ENCODE measurements at regions not wholly inside any gene's neighbourhood (a gene's known extent, or its start where the extent isn't known, plus 50 kb on each side); places are given as distances from the start of the nearest gene placed in this dataset.

DNA sequence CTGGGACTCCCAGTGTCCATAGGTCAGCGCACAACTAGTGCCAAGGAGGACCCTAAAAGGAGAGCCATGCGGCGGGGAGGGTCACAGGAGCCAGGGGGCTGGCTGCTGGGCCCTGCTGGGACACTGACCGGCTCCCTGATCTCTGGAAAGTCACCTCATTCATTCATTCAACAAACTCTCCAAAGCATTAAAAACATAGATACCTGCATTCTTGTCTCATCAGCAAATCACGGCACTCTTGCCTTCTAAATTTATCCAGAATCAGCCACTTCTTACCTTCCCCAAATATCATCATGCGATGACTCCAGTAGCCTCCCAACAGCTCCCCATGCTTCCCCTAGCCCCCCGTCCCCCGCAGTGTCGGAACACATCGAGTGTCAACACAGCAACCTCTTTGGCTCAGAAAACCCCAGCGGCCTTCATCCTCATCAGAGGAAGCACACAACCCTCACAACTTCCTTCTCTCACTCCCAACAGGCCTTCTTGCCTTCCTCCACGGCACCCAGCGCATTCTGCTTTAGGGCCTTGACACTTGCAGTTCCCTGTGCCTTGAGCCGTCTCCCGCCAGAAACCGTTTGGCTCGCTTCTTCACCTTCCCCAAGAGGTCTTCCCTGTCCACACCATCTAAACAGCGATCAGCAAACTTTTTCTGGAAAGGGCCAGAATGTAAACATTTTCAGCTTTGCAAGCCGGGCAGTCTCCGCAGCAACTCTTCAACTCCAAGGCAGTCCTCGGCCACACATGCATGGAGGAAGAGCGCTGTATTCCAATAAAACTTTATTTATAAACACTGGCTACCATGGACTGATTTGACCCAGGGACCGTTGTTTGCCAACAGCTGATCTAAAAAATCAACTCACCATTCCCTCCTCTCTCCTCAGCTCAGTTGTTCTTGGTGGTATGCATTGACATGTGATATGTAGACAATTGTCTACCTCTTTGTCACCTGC is 119.5 kb upstream of the TNRC6C start:
- H3K4me3 ChIP-seq (ENCODE audit: low read depth, low read length): no peak overlapping the region
- CTCF ChIA-PET: interaction anchor here (0.6 to 1.1 kb wide), 2 partner anchors 24 to 36 kb away, joined by 3 to 4 read pairs; no protein-coding TSS in a partner anchor
- H3K27ac ChIP-seq (ENCODE audit: extremely low read depth, low read depth, low read length): no peak overlapping the region
- H3K36me3 ChIP-seq (ENCODE audit: control insufficient read depth in 2 of 2, insufficient read depth in 1 of 2, low read length in 2 of 2): no peaks in the 10 kb centered on the region
- POLR2A ChIA-PET: interaction anchor here (1.5 kb wide), 1 partner anchor 119 kb away, joined by 6 read pairs; the partner anchor contains the start of gene TNRC6C
- TF ChIP-seq SP2 (tag by site-specific recombination; IDR thresholded peaks at IDR 0.05) (no peak), ZNF660 (tag by site-specific recombination; IDR thresholded peaks at IDR 0.05) (no peak), REPIN1 (tag by site-specific recombination; IDR thresholded peaks at IDR 0.05; ENCODE audit: low read depth) (no peak), SCRT1 (tag by site-specific recombination; IDR thresholded peaks at IDR 0.05; ENCODE audit: borderline replicate concordance) (no peak), FEZF1 (tag by site-specific recombination; IDR thresholded peaks at IDR 0.05) (no peak), HOXD13 (CRISPR knock-in tag; IDR thresholded peaks at IDR 0.05; ENCODE audit: borderline replicate concordance) (no peak), ZNF777 (tag by site-specific recombination; IDR thresholded peaks at IDR 0.05; ENCODE audit: borderline replicate concordance) (no peak), PRDM1 (tag by site-specific recombination; IDR thresholded peaks at IDR 0.05) (no peak), ZNF514 (tag by site-specific recombination; IDR thresholded peaks at IDR 0.05) (no peak), ZNF785 (tag by site-specific recombination; IDR thresholded peaks at IDR 0.05) (no peak), ZNF391 (tag by site-specific recombination; IDR thresholded peaks at IDR 0.05; ENCODE audit: borderline replicate concordance, low read depth) (no peak), ZNF366 (tag by site-specific recombination; conservative IDR thresholded peaks at IDR 0.05) (no peak), ZNF292 (tag by site-specific recombination; IDR thresholded peaks at IDR 0.05; ENCODE audit: borderline replicate concordance, low read depth) (no peak), KLF7 (tag by site-specific recombination; IDR thresholded peaks at IDR 0.05; ENCODE audit: borderline replicate concordance) (no peak)
- TF ChIP-seq, protein P1, sequence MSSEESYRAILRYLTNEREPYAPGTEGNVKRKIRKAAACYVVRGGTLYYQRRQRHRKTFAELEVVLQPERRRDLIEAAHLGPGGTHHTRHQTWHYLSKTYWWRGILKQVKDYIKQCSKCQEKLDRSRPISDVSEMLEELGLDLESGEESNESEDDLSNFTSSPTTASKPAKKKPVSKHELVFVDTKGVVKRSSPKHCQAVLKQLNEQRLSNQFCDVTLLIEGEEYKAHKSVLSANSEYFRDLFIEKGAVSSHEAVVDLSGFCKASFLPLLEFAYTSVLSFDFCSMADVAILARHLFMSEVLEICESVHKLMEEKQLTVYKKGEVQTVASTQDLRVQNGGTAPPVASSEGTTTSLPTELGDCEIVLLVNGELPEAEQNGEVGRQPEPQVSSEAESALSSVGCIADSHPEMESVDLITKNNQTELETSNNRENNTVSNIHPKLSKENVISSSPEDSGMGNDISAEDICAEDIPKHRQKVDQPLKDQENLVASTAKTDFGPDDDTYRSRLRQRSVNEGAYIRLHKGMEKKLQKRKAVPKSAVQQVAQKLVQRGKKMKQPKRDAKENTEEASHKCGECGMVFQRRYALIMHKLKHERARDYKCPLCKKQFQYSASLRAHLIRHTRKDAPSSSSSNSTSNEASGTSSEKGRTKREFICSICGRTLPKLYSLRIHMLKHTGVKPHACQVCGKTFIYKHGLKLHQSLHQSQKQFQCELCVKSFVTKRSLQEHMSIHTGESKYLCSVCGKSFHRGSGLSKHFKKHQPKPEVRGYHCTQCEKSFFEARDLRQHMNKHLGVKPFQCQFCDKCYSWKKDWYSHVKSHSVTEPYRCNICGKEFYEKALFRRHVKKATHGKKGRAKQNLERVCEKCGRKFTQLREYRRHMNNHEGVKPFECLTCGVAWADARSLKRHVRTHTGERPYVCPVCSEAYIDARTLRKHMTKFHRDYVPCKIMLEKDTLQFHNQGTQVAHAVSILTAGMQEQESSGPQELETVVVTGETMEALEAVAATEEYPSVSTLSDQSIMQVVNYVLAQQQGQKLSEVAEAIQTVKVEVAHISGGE (tag by site-specific recombination; conservative IDR thresholded peaks at IDR 0.05; ENCODE audit: low read depth): no peak
- TF ChIP-seq, protein P2, sequence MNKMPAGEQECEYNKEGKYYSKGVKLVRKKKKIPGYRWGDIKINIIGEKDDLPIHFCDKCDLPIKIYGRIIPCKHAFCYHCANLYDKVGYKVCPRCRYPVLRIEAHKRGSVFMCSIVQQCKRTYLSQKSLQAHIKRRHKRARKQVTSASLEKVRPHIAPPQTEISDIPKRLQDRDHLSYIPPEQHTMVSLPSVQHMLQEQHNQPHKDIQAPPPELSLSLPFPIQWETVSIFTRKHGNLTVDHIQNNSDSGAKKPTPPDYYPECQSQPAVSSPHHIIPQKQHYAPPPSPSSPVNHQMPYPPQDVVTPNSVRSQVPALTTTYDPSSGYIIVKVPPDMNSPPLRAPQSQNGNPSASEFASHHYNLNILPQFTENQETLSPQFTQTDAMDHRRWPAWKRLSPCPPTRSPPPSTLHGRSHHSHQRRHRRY (tag by site-specific recombination; IDR thresholded peaks at IDR 0.05): no peak
- TF ChIP-seq, protein P3, sequence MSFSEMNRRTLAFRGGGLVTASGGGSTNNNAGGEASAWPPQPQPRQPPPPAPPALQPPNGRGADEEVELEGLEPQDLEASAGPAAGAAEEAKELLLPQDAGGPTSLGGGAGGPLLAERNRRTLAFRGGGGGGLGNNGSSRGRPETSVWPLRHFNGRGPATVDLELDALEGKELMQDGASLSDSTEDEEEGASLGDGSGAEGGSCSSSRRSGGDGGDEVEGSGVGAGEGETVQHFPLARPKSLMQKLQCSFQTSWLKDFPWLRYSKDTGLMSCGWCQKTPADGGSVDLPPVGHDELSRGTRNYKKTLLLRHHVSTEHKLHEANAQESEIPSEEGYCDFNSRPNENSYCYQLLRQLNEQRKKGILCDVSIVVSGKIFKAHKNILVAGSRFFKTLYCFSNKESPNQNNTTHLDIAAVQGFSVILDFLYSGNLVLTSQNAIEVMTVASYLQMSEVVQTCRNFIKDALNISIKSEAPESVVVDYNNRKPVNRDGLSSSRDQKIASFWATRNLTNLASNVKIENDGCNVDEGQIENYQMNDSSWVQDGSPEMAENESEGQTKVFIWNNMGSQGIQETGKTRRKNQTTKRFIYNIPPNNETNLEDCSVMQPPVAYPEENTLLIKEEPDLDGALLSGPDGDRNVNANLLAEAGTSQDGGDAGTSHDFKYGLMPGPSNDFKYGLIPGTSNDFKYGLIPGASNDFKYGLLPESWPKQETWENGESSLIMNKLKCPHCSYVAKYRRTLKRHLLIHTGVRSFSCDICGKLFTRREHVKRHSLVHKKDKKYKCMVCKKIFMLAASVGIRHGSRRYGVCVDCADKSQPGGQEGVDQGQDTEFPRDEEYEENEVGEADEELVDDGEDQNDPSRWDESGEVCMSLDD (tag by site-specific recombination; IDR thresholded peaks at IDR 0.05): no peak
- no peaks in the 10 kb centered on the region for H3K9me3 ChIP-seq (ENCODE audit: control insufficient read depth, insufficient read depth, low read depth, low read length)
- H3K4me1 ChIP-seq (ENCODE audit: control insufficient read depth, insufficient read depth, low read length): peaks cover 11% of the 10 kb centered on the region
